CD4-positive, alpha-beta T cell (primary cell): ENCODE measurements at regions not wholly inside any gene's neighbourhood (a gene's known extent, or its start where the extent isn't known, plus 50 kb on each side); places are given as distances from the start of the nearest gene placed in this dataset.

ENCODE experiments used
- ATAC-seq: fragments of 200-7000 bp; cut with Tn5 transposase; one replicate; pipeline ENCODE4 v1.10.0; 2022; ENCODE audit warnings: mild to moderate bottlenecking; ENCODE audit not compliant: poor library complexity
- CTCF ChIA-PET: fragments of 350-600 bp; sonication (Branson Sonifier 250); formaldehyde crosslinking; loops from one replicate; lab custom pipeline; 2021; ENCODE audit warnings: antibody characterized with exemption, inconsistent platforms; lab: Charles Lee
- POLR2A ChIA-PET: fragments of 350-600 bp; sonication (Branson Sonifier 250); formaldehyde crosslinking; loops from one replicate; lab custom pipeline; 2021; ENCODE audit warnings: antibody characterized with exemption, inconsistent platforms; lab: Charles Lee
- DNase-seq, 14 experiments: peaks; one replicate each; pipeline ENCODE4 v3.0.0-alpha.2; 2013 to 2020; ENCODE audit warnings: mixed read lengths in 2 of 14
- H3K27ac ChIP-seq, 2 donors: one replicate each; pipeline versions ENCODE4 v1.5.1 to v1.7.0; 2013; ENCODE audit warnings: low read length in 2 of 2, low read depth in 1 of 2, mild to moderate bottlenecking in 1 of 2
- H3K27me3 ChIP-seq, 2 experiments: 1 replicate in 1 of 2; 2 replicates in 1 of 2; pipeline versions ENCODE4 v1.6.1 to v1.7.0; 2013; ENCODE audit warnings: low read length in 2 of 2, control low read depth in 1 of 2, mild to moderate bottlenecking in 1 of 2, moderate library complexity in 1 of 2; ENCODE audit not compliant: insufficient read depth in 2 of 2, control insufficient read depth in 1 of 2
- H3K36me3 ChIP-seq: one replicate; pipeline ENCODE4 v1.6.1; 2013; ENCODE audit warnings: low read length, control low read depth; ENCODE audit not compliant: insufficient read depth
- H3K4me1 ChIP-seq: one replicate; pipeline ENCODE4 v1.6.1; 2013; ENCODE audit warnings: low read length, control low read depth; ENCODE audit not compliant: insufficient read depth
- H3K4me3 ChIP-seq: one replicate; pipeline ENCODE4 v1.5.1; 2013; ENCODE audit warnings: mild to moderate bottlenecking, low read length, moderate library complexity
- H3K9me3 ChIP-seq, 2 experiments: 1 replicate in 1 of 2; 2 replicates in 1 of 2; pipeline versions ENCODE4 v1.6.1 to v1.7.0; 2013; ENCODE audit warnings: low read length in 2 of 2, mild to moderate bottlenecking in 2 of 2, control low read depth in 1 of 2, moderate library complexity in 1 of 2; ENCODE audit not compliant: control insufficient read depth in 1 of 2, insufficient read depth in 1 of 2
- H3K27ac Mint-ChIP-seq: one replicate; pipeline ENCODE4 v1.8.0; 2020; ENCODE audit warnings: mixed read lengths
- H3K27me3 Mint-ChIP-seq: one replicate; pipeline ENCODE4 v1.8.0; 2021; ENCODE audit warnings: mixed read lengths
- H3K36me3 Mint-ChIP-seq: one replicate; pipeline ENCODE4 v1.8.0; 2021; ENCODE audit warnings: low read depth, mixed read lengths
- H3K4me1 Mint-ChIP-seq: one replicate; pipeline ENCODE4 v1.8.0; 2021; ENCODE audit warnings: low read depth, mixed read lengths
- H3K4me3 Mint-ChIP-seq: one replicate; pipeline ENCODE4 v1.8.0; 2020; ENCODE audit warnings: mild to moderate bottlenecking, mixed read lengths
- H3K9me3 Mint-ChIP-seq: one replicate; pipeline ENCODE4 v1.8.0; 2020; ENCODE audit warnings: mixed read lengths
- CTCF ChIP-seq: fragments of 200-600 bp; IDR thresholded peaks from one replicate; pipeline ENCODE4 v1.8.0; 2022; ENCODE audit warnings: antibody characterized with exemption, mild to moderate bottlenecking
- intact Hi-C, 2 experiments: fragments of 100-400 bp; cut with DNase I in 1 of 2; cut with micrococcal nuclease in 1 of 2; formaldehyde crosslinking; loops; one replicate each; pipeline versions ENCODE4 v1.15.1 to v1.9.0; 2023 to 2025; cut with DNase I, micrococcal nuclease

- CTCF ChIA-PET: no interaction called here
- Histone ChIP-seq H3K36me3 (no peaks in the 10 kb centered on the region), H3K9me3 (no peaks in the 10 kb centered on the region), H3K4me1 (peaks cover 9% of the 10 kb centered on the region), H3K27me3 (no peaks in the 10 kb centered on the region), H3K4me3 (no peak overlapping the region), H3K27ac (no peak overlapping the region)
- ATAC-seq: no peak
- intact Hi-C loops: no loop called here
- POLR2A ChIA-PET: no interaction called here
- H3K4me3 Mint-ChIP-seq: no peak overlapping the region
- H3K27me3 Mint-ChIP-seq: no peaks in the 10 kb centered on the region
- no peaks in the 10 kb centered on the region for H3K9me3 Mint-ChIP-seq
- peaks cover 14% of the 10 kb centered on the region for H3K4me1 Mint-ChIP-seq
- H3K27ac Mint-ChIP-seq: no peak overlapping the region
- H3K36me3 Mint-ChIP-seq: no peaks in the 10 kb centered on the region
- TF ChIP-seq CTCF: no peak
- no peak for DNase-seq
Measured at GRCh38 chr14:97916100-97916499, 1118.9 kb downstream of the VRK1 start.

- H3K4me3 Mint-ChIP-seq: no peak overlapping the region
- H3K9me3 ChIP-seq: no peaks in the 10 kb centered on the region
- H3K4me1 Mint-ChIP-seq: peaks cover 19% of the 10 kb centered on the region
- ATAC-seq (peak; percentile 29), DNase-seq (peak in 2 of 14 experiments; percentile 1 to 7)
- H3K27ac ChIP-seq: no peak overlapping the region
- H3K9me3 Mint-ChIP-seq: no peaks in the 10 kb centered on the region
- H3K36me3 Mint-ChIP-seq: no peaks in the 10 kb centered on the region
- H3K27me3 ChIP-seq: no peaks in the 10 kb centered on the region
- no peak for TF ChIP-seq CTCF
- CTCF ChIA-PET: interaction anchor here (0.6 kb wide), 1 partner anchor 25 kb away, joined by 3 read pairs; no protein-coding TSS in a partner anchor
- H3K36me3 ChIP-seq: no peaks in the 10 kb centered on the region
- intact Hi-C loops: no loop called here
- POLR2A ChIA-PET: interaction anchor here (0.6 to 1.2 kb wide), 3 partner anchors 16 to 314 kb away, joined by 3 to 4 read pairs (median 3); no protein-coding TSS in a partner anchor
- H3K27ac Mint-ChIP-seq: peak overlapping the region; percentile 15
- no peak overlapping the region for H3K4me3 ChIP-seq
- H3K4me1 ChIP-seq: peaks cover 9% of the 10 kb centered on the region
- no peaks in the 10 kb centered on the region for H3K27me3 Mint-ChIP-seq
Measured at GRCh38 chr14:97916669-97917568, 1119.7 kb downstream of the VRK1 start.

GRCh38 chr14:97920201-97920600 is 1123.0 kb downstream of the VRK1 start:
- Histone ChIP-seq H3K36me3 (no peaks in the 10 kb centered on the region), H3K9me3 (no peaks in the 10 kb centered on the region), H3K27ac (no peak overlapping the region), H3K4me3 (no peak overlapping the region), H3K4me1 (peaks cover 9% of the 10 kb centered on the region), H3K27me3 (no peaks in the 10 kb centered on the region)
- no peaks in the 10 kb centered on the region for H3K27me3 Mint-ChIP-seq
- TF ChIP-seq CTCF: no peak
- peaks cover 26% of the 10 kb centered on the region for H3K4me1 Mint-ChIP-seq
- intact Hi-C loops: no loop called here
- DNase-seq (no peak), ATAC-seq (no peak)
- no peaks in the 10 kb centered on the region for H3K9me3 Mint-ChIP-seq
- no peaks in the 10 kb centered on the region for H3K36me3 Mint-ChIP-seq
- H3K27ac Mint-ChIP-seq: no peak overlapping the region
- CTCF ChIA-PET: no interaction called here
- H3K4me3 Mint-ChIP-seq: no peak overlapping the region
- POLR2A ChIA-PET: interaction anchor here (1.0 kb wide), 1 partner anchor 72 kb away, joined by 3 read pairs; no protein-coding TSS in a partner anchor
